ENCODE measurements at regions not wholly inside any gene's neighbourhood (a gene's known extent, or its start where the extent isn't known, plus 50 kb on each side); places are given as distances from the start of the nearest gene placed in this dataset.
A peak's percentile ranks its signal among the peaks of the same experiment; 100 is the strongest.

DNA sequence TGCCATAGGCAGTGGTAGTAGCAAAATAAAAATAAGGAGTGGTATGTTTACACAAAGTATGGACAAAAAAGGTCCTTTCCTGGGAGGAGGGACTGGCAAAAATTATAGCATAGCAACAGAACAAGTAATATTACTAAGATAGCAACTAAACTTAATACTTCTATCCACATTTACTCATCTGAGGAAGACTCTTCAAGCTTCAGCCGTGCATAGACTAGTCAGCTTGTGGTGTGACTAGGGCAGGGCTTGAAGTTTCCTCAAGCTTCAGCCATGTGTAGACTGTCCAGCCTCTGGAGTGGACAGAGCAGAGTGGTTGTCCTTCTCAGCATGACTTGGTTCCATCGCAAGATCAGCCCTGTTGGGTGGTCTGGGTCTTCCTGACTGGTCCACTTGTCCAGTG lies 268.3 kb upstream of the RBMY1B start:
- H3K4me3 ChIP-seq (ENCODE audit: control insufficient read depth in 1 of 7, extremely low read depth in 1 of 7, insufficient read depth in 4 of 7, low read depth in 2 of 7, low read length in 6 of 7), result no peak overlapping the region
- no peak for DNase-seq
- H3K27ac ChIP-seq (ENCODE audit: insufficient read depth in 1 of 2, low read depth in 1 of 2, low read length in 2 of 2, poor library complexity in 1 of 2, severe bottlenecking in 2 of 2), result no peak overlapping the region
- H3K36me3 ChIP-seq (ENCODE audit: control insufficient read depth in 4 of 4, insufficient read depth in 4 of 4, low read length in 3 of 4), result no peaks in the 10 kb centered on the region
- POLR2A ChIA-PET, result no interaction called here
- WGBS (ENCODE audit: insufficient coverage), result no CpG with 5 or more reads among the region's 2 CpGs
- H3K27me3 ChIP-seq (replicated peaks in 2 of 5; ENCODE audit: control insufficient read depth in 4 of 5, insufficient read depth in 5 of 5, low read length in 4 of 5), result no peaks in the 10 kb centered on the region
- H3K9me3 ChIP-seq (ENCODE audit: control extremely low read depth in 1 of 5, control insufficient read depth in 4 of 5, insufficient read depth in 2 of 5, low read depth in 1 of 5, low read length in 4 of 5), result no peaks in the 10 kb centered on the region
- H3K4me1 ChIP-seq (ENCODE audit: control extremely low read depth in 1 of 4, control insufficient read depth in 4 of 4, insufficient read depth in 4 of 4, low read length in 3 of 4), result peaks cover 0 to 28% (median 0%) of the 10 kb centered on the region in 4 experiments
- CTCF ChIA-PET, result no interaction called here

DNA sequence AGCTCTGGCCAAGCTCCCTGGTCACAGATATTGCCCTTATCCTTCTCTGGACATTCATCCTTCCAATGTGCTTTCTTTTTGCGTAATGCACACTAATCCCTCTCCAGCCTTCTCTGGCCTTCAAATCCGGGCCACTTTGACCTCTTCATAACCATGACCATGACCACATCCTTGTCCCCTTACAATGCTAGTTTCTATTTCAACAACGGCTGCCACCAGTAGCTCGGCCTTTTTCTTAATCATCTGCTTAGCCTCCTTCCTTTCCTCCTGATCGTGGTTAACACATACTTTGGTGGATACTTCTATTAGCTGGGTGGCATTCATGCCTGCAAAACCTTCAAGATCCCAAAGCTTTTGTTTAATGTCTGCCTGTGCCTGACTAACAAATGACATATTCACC lies 264.4 kb upstream of the RBMY1B start:
- H3K27me3 ChIP-seq (replicated peaks in 2 of 5; ENCODE audit: control insufficient read depth in 4 of 5, insufficient read depth in 5 of 5, low read length in 4 of 5), result no peaks in the 10 kb centered on the region
- ChIA-PET CTCF (no interaction called here), POLR2A (no interaction called here)
- no peak overlapping the region for H3K4me3 ChIP-seq (ENCODE audit: control insufficient read depth in 1 of 7, extremely low read depth in 1 of 7, insufficient read depth in 4 of 7, low read depth in 2 of 7, low read length in 6 of 7)
- no CpG with 5 or more reads among the region's 5 CpGs for WGBS (ENCODE audit: insufficient coverage)
- H3K4me1 ChIP-seq (ENCODE audit: control extremely low read depth in 1 of 4, control insufficient read depth in 4 of 4, insufficient read depth in 4 of 4, low read length in 3 of 4), result peaks cover 0 to 42% (median 0%) of the 10 kb centered on the region in 4 experiments
- H3K9me3 ChIP-seq (ENCODE audit: control extremely low read depth in 1 of 5, control insufficient read depth in 4 of 5, insufficient read depth in 2 of 5, low read depth in 1 of 5, low read length in 4 of 5), result no peaks in the 10 kb centered on the region
- no peaks in the 10 kb centered on the region for H3K36me3 ChIP-seq (ENCODE audit: control insufficient read depth in 4 of 4, insufficient read depth in 4 of 4, low read length in 3 of 4)
- no peak overlapping the region for H3K27ac ChIP-seq (ENCODE audit: insufficient read depth in 1 of 2, low read depth in 1 of 2, low read length in 2 of 2, poor library complexity in 1 of 2, severe bottlenecking in 2 of 2)
- DNase-seq, result no peak

DNA sequence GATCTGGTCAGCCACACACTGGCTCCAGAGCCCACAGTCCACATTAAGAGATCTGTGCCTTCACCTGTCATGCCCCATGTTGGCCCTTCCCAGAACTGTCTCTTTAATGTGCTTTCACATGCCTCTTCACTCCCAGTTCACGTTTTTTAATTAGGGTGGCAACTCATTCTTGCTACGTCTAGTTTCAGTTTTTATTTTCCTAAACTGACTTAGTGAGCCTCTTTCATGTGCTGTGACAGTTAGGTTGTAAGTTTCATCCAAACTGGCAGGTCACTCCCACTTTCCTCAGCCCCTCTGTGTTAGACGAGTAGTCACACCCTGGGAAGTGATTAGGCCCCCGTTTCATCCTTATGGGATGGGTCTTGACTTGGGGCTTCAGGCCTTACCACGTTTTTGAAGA lies 262.5 kb upstream of the RBMY1B start:
- CTCF ChIA-PET, result no interaction called here
- DNase-seq, result no peak

DNA sequence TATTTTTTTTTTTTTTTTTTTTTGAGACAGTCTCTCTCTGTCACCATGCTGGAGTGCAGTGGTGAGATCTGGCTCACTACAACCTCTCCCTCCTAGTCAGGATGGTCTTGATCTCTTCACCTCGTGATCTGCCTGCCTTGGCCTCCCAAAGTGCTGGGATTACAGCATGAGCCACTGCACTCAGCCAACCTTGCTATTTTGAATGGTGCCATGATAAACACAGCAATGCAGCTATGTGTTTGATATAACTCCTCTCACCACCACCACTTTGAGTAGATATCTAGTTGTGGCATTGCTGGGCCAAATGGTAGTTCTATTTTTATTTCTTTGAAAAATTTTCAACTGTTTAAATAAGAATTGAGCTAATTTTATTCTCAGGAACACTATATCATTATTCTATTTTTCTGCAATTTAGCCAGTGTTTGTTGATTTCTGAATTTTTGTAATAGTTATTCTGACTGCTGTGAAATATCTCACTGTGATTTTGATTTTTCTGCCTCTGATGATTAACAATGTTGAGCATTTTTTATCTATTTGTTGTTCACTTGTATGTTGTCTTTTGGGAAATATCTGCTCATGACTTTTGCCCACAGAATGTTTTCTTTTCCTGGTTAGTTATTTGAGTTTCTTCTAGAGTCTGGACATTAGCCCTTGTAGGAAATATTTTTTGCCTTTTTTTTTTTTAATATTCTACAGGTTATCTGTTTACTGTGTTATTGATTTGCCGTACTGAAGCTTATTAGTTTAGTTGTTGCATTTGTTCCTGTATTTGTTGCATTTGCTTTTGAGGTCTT lies 257.5 kb upstream of the RBMY1B start:
- Histone ChIP-seq H3K27me3 (replicated peaks in 2 of 5; ENCODE audit: control insufficient read depth in 4 of 5, insufficient read depth in 5 of 5, low read length in 4 of 5) (no peaks in the 10 kb centered on the region), H3K4me1 (ENCODE audit: control extremely low read depth in 1 of 4, control insufficient read depth in 4 of 4, insufficient read depth in 4 of 4, low read length in 3 of 4) (peaks cover 0 to 46% (median 0%) of the 10 kb centered on the region in 4 experiments), H3K36me3 (ENCODE audit: control insufficient read depth in 4 of 4, insufficient read depth in 4 of 4, low read length in 3 of 4) (no peaks in the 10 kb centered on the region), H3K27ac (ENCODE audit: insufficient read depth in 1 of 2, low read depth in 1 of 2, low read length in 2 of 2, poor library complexity in 1 of 2, severe bottlenecking in 2 of 2) (no peak overlapping the region), H3K9me3 (ENCODE audit: control extremely low read depth in 1 of 5, control insufficient read depth in 4 of 5, insufficient read depth in 2 of 5, low read depth in 1 of 5, low read length in 4 of 5) (no peaks in the 10 kb centered on the region), H3K4me3 (ENCODE audit: control insufficient read depth in 1 of 7, extremely low read depth in 1 of 7, insufficient read depth in 4 of 7, low read depth in 2 of 7, low read length in 6 of 7) (peak overlapping the region in 2 of 7 experiments; percentile 6 to 28)
- no peak for DNase-seq
- WGBS (ENCODE audit: insufficient coverage), result no CpG with 5 or more reads among the region's 2 CpGs
- ChIA-PET POLR2A (no interaction called here), CTCF (no interaction called here)

More for the DNA sequence above, 262.5 kb upstream of the RBMY1B start:
- Histone ChIP-seq H3K4me1 (ENCODE audit: control extremely low read depth in 1 of 4, control insufficient read depth in 4 of 4, insufficient read depth in 4 of 4, low read length in 3 of 4) (peaks cover 0 to 44% (median 0%) of the 10 kb centered on the region in 4 experiments), H3K4me3 (ENCODE audit: control insufficient read depth in 1 of 7, extremely low read depth in 1 of 7, insufficient read depth in 4 of 7, low read depth in 2 of 7, low read length in 6 of 7) (no peak overlapping the region), H3K27me3 (replicated peaks in 2 of 5; ENCODE audit: control insufficient read depth in 4 of 5, insufficient read depth in 5 of 5, low read length in 4 of 5) (no peaks in the 10 kb centered on the region), H3K27ac (ENCODE audit: insufficient read depth in 1 of 2, low read depth in 1 of 2, low read length in 2 of 2, poor library complexity in 1 of 2, severe bottlenecking in 2 of 2) (no peak overlapping the region), H3K36me3 (ENCODE audit: control insufficient read depth in 4 of 4, insufficient read depth in 4 of 4, low read length in 3 of 4) (no peaks in the 10 kb centered on the region), H3K9me3 (ENCODE audit: control extremely low read depth in 1 of 5, control insufficient read depth in 4 of 5, insufficient read depth in 2 of 5, low read depth in 1 of 5, low read length in 4 of 5) (no peaks in the 10 kb centered on the region)
- no CpG with 5 or more reads among the region's 5 CpGs for WGBS (ENCODE audit: insufficient coverage)
- POLR2A ChIA-PET, result no interaction called here

DNA sequence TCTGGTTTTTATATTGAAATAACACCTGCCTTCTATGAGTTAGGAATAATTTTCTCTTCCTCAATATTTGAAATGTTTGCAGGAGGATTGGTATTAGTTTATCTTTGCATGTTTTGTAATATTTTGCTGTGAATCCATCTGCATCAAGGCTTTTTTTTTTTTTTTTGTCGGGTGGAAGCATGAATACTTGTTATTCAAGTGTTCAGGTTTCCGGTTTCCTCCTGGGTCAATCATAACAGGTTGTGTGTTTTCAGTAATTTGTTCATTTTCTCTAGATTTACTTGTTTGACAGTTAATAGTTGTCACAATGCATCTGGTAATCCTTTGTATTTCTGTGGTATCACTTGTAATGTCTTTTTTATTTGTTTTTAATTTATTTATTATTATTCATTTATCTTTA lies 256.7 kb upstream of the RBMY1B start:
- ChIA-PET CTCF (no interaction called here), POLR2A (no interaction called here)
- Histone ChIP-seq H3K4me1 (ENCODE audit: control extremely low read depth in 1 of 4, control insufficient read depth in 4 of 4, insufficient read depth in 4 of 4, low read length in 3 of 4) (peaks cover 0 to 40% (median 0%) of the 10 kb centered on the region in 4 experiments), H3K27ac (ENCODE audit: insufficient read depth in 1 of 2, low read depth in 1 of 2, low read length in 2 of 2, poor library complexity in 1 of 2, severe bottlenecking in 2 of 2) (no peak overlapping the region), H3K27me3 (replicated peaks in 2 of 5; ENCODE audit: control insufficient read depth in 4 of 5, insufficient read depth in 5 of 5, low read length in 4 of 5) (no peaks in the 10 kb centered on the region), H3K36me3 (ENCODE audit: control insufficient read depth in 4 of 4, insufficient read depth in 4 of 4, low read length in 3 of 4) (no peaks in the 10 kb centered on the region), H3K4me3 (ENCODE audit: control insufficient read depth in 1 of 7, extremely low read depth in 1 of 7, insufficient read depth in 4 of 7, low read depth in 2 of 7, low read length in 6 of 7) (peak overlapping the region in 2 of 7 experiments; percentile 6 to 28), H3K9me3 (ENCODE audit: control extremely low read depth in 1 of 5, control insufficient read depth in 4 of 5, insufficient read depth in 2 of 5, low read depth in 1 of 5, low read length in 4 of 5) (no peaks in the 10 kb centered on the region)
- no CpG with 5 or more reads among the region's 2 CpGs for WGBS (ENCODE audit: insufficient coverage)
- peak in 1 of 3 donors; percentile 25 for DNase-seq

DNA sequence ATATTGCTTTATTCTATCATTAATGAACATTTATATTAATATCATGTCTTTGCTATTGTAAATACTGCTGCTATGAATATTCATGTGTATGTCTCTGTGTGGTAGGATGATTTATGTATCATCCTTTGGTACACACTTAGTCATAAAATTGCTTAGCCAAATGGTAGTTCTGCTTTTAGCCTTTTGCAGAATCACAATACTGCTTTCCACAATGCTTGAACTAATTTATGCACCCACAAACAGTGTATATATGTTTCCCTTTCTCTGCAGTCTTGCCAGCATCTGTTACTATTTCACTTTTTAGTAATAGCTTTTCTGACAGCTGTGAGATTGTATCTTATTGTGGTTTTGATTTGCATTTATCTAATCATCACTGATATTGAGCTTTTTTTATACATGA lies 254.3 kb upstream of the RBMY1B start:
- Histone ChIP-seq H3K9me3 (ENCODE audit: control extremely low read depth in 1 of 5, control insufficient read depth in 4 of 5, insufficient read depth in 2 of 5, low read depth in 1 of 5, low read length in 4 of 5) (no peaks in the 10 kb centered on the region), H3K4me1 (ENCODE audit: control extremely low read depth in 1 of 4, control insufficient read depth in 4 of 4, insufficient read depth in 4 of 4, low read length in 3 of 4) (peaks cover 0 to 28% (median 0%) of the 10 kb centered on the region in 4 experiments), H3K27me3 (replicated peaks in 2 of 5; ENCODE audit: control insufficient read depth in 4 of 5, insufficient read depth in 5 of 5, low read length in 4 of 5) (no peaks in the 10 kb centered on the region), H3K27ac (ENCODE audit: insufficient read depth in 1 of 2, low read depth in 1 of 2, low read length in 2 of 2, poor library complexity in 1 of 2, severe bottlenecking in 2 of 2) (no peak overlapping the region), H3K36me3 (ENCODE audit: control insufficient read depth in 4 of 4, insufficient read depth in 4 of 4, low read length in 3 of 4) (no peaks in the 10 kb centered on the region), H3K4me3 (ENCODE audit: control insufficient read depth in 1 of 7, extremely low read depth in 1 of 7, insufficient read depth in 4 of 7, low read depth in 2 of 7, low read length in 6 of 7) (no peak overlapping the region)
- DNase-seq, result peak in 1 of 3 donors; percentile 38
- POLR2A ChIA-PET, result no interaction called here
- CTCF ChIA-PET, result no interaction called here

DNA sequence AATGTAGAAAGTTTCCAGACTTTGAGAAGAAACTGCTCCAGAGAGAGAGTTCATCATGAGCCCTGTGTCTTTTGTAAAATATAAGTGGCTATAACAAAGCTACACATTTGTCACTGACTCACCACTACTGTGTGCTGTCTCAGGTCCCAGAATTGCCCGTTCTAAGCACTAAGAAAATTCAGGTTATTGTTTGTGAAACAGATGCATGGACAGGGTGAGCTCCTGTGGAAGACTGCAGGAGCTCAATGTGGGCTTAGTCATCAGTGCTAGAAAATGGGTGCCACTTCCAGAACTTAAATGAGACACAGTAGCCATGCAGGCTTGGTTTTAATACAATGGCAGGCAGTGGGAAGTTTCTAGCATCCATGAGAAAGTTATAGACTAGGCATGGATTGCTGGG lies 251.4 kb upstream of the RBMY1B start:
- no peaks in the 10 kb centered on the region for H3K9me3 ChIP-seq (ENCODE audit: control extremely low read depth in 1 of 5, control insufficient read depth in 4 of 5, insufficient read depth in 2 of 5, low read depth in 1 of 5, low read length in 4 of 5)
- no peak overlapping the region for H3K4me3 ChIP-seq (ENCODE audit: control insufficient read depth in 1 of 7, extremely low read depth in 1 of 7, insufficient read depth in 4 of 7, low read depth in 2 of 7, low read length in 6 of 7)
- no CpG with 5 or more reads among the region's 1 CpG for WGBS (ENCODE audit: insufficient coverage)
- no peak overlapping the region for H3K27ac ChIP-seq (ENCODE audit: insufficient read depth in 1 of 2, low read depth in 1 of 2, low read length in 2 of 2, poor library complexity in 1 of 2, severe bottlenecking in 2 of 2)
- POLR2A ChIA-PET, result no interaction called here
- H3K36me3 ChIP-seq (ENCODE audit: control insufficient read depth in 4 of 4, insufficient read depth in 4 of 4, low read length in 3 of 4), result no peaks in the 10 kb centered on the region
- peaks cover 0 to 12% (median 0%) of the 10 kb centered on the region in 4 experiments for H3K4me1 ChIP-seq (ENCODE audit: control extremely low read depth in 1 of 4, control insufficient read depth in 4 of 4, insufficient read depth in 4 of 4, low read length in 3 of 4)
- no peaks in the 10 kb centered on the region for H3K27me3 ChIP-seq (replicated peaks in 2 of 5; ENCODE audit: control insufficient read depth in 4 of 5, insufficient read depth in 5 of 5, low read length in 4 of 5)
- CTCF ChIA-PET, result interaction anchor here (0.7 to 1.5 kb wide), 4 partner anchors 10 to 237 kb away, joined by 3 to 5 read pairs (median 3); no protein-coding TSS in a partner anchor
- no peak for DNase-seq

Data from common myeloid progenitor, CD34-positive (primary cell).